GM19324 (cell line): ENCODE measurements at regions not wholly inside any gene's neighbourhood (a gene's known extent, or its start where the extent isn't known, plus 50 kb on each side); places are given as distances from the start of the nearest gene placed in this dataset.

Experiments used
- ATAC-seq: cut with Tn5 transposase; IDR thresholded peaks from one replicate; pipeline ENCODE4 v1.9.1; 2021; ENCODE audit warnings: mild to moderate bottlenecking, moderate library complexity; ENCODE audit not compliant: unreplicated experiment, low FRiP score

DNA sequence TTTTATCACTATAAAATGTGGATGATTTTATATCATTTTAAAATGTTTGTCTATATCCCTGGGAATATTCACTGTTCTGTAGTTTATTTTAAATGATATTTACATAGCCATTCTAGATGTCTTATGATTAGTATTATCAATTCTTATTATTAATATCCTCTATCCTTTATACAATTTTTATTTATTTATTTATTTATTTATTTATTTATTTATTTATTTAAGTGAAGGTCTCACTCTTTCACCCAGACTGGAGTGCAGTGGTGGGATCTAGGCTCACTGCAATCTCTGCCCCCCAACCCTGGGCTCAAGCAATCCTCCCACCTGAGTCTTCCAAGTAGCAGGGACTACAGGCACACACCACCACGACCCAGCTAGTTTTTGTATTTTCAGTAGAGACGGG, 1848.9 kb downstream of the EFNA5 start:
- no peak for ATAC-seq

DNA sequence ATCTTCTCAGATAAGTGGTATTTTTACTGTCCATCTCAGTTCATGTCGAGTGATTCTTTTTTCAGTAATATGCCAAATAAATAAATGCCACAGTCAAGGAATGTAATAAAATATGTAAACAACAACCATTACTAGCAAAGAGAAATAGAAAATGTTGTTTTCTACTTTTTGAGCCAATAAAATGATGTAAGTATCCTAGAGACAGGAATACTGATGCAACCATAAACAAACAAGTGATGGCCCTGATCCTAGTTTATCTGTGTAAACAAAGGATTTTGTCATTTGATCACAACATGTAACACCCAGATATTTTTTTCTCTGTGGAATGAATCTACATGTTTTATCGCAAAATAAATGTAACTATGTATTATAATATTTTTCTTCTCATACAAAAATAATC, 1852.8 kb downstream of the EFNA5 start:
- ATAC-seq, result no peak

- no peak for ATAC-seq
These were observed 1853.3 kb downstream of the EFNA5 start for GRCh38 chr5:105817416-105817815.

DNA sequence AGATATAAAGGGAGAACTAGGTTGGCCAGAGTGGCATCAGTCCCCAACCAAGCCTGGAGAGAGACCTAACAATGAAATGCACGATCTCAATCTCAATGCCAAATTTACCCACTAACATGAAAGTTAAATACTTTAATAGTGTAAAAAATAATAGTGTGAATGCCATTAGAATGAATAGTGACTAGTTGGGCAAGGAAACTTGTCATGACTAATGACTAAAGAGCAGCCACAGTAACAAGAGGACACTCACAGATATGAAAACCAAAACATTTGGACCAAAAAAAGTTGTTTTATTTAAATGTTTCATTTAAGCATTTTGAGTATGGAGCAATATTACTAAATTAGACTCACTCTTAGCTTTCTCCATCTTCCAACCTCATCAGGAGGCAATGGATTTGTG, 1853.8 kb downstream of the EFNA5 start:
- no peak for ATAC-seq

GRCh38 chr5:105812304-105812703, 1858.4 kb downstream of the EFNA5 start:
- no peak for ATAC-seq

GRCh38 chr5:105807951-105808350, 1862.8 kb downstream of the EFNA5 start:
- no peak for ATAC-seq

DNA sequence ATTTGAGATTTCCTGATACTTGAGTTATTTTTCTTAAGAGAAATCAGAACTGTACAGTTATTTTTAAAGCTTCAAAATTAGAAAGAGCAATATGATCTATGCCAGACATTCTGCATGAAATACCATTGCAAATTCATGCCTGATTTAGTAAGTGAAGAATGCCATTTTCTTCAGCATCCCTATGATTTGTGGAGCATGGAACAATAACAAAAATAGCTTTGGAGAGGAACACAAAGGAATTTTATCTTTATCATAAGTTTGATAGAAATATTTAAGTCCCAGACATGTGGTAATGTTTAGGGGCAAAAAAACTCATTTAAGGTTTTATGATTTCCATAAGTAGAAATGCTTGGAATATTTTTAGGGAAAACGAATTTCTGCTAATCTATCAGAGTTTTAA, 1863.4 kb downstream of the EFNA5 start:
- ATAC-seq, result no peak

- no peak for ATAC-seq
These were observed 1864.1 kb downstream of the EFNA5 start for GRCh38 chr5:105806596-105806995.

GRCh38 chr5:105803431-105803830, 1867.3 kb downstream of the EFNA5 start:
- no peak for ATAC-seq

GRCh38 chr5:105794578-105794977, 1876.2 kb downstream of the EFNA5 start:
- ATAC-seq, result no peak

DNA sequence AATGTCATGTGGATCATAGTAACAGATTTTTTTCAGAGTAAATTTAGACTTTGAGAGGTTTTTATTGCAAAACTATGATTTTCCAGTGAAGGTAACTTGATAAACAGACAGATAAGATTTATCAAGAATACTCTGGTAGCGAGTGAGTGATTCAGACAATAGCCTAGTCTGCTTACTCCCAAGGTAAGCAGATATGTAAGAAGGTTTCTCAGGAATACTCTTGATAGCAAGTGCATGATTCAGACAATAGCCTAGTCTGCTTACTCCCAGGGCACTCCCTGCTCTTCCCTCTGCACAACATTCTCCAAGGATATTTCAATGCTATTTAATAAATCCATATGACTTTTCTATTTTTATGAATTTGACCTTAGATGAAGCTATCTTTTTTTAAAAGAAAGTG, 1881.5 kb downstream of the EFNA5 start:
- ATAC-seq, result no peak

DNA sequence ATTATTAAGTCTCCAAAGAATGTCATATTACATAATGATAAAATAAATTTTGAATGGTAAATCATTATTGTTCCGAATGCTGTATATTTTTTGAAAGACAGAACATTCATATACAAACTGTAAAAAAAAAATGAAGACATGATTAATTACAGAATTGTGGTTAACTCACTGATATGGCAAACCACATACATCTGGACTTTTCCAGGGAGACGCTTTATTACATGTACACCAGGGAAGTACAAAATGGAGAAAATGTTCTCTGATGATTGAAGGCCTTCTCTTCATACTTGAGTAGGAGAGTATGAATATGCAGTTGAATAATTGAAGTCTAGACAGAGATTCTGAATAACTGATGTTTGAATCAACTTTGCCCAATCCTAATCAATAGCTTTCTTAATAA, 1886.9 kb downstream of the EFNA5 start:
- ATAC-seq, result no peak

DNA sequence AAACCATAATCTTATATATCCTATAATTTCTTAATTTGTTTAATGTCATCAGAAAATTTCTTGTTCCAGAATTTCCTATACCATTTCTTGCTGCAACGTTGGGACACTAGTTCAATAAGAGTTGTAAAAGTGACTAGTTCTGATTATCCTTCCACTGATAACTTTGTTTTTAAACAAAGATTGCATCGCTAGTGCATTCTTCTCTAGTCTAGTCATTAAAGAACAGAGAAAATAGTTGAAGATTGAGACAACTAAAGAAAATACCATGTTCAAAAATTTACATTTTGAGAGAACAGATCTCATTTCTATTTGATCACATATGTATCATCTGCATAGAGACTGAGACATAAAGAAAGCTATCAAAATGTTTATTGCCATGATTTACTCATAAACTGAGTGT, 1888.2 kb downstream of the EFNA5 start:
- no peak for ATAC-seq

- no peak for ATAC-seq
These were observed 1897.5 kb downstream of the EFNA5 start for GRCh38 chr5:105773241-105773640.

DNA sequence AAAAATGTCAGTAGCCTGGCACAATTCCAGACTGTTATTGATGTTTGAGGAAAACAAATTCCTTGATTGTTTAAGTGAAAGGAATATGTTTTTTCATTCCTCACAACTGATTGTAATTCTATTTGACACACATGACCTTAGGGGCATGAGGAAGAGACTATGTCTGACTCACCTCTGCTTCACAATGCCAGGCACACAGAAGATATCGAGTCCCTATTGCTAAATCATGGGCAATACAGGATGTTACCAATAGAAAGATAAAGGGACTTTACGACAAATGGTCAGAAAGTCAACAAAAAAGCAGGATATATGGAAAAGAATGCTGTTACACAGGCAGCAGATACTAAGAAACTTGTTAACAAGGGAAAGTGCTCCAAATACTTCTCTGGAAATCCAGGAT, 1903.5 kb downstream of the EFNA5 start:
- no peak for ATAC-seq

DNA sequence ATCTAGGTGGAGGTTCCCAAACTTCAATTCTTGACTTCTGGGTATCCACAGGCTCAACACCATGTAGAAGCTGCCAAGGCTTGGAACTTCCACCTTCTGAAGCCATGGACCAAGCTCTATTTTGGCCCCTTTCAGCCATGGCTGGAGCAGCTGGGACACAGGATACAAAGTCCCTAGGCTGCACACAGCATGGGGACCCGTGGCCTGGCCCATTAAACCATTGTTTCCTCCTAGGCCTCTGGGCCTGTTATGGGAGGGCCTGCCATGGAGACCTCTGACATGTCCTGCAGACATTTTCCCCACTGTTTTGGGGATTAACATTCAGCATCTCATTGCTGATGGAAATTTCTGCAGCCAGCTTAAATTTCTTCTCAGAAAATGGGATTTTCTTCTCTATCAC, 1908.0 kb downstream of the EFNA5 start:
- no peak for ATAC-seq

DNA sequence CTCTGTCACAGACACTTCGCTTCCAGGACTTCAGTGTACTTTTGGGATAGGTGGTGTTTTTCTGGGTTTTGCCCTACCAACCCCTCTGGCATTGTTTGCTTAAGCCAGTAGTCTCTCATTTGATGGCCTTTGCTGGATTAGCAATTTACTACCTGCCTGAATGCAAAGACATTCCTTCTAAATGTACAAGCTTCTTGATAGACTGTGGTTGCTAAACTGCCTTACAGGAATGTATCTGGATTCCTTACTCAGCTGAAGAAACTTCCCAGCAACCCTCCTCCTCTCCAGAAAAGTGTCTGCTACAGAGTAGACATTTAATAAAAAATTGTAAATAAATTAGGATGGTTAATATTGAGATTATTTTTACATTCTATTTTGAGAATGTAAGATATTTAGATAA, 1916.7 kb downstream of the EFNA5 start:
- ATAC-seq, result no peak

DNA sequence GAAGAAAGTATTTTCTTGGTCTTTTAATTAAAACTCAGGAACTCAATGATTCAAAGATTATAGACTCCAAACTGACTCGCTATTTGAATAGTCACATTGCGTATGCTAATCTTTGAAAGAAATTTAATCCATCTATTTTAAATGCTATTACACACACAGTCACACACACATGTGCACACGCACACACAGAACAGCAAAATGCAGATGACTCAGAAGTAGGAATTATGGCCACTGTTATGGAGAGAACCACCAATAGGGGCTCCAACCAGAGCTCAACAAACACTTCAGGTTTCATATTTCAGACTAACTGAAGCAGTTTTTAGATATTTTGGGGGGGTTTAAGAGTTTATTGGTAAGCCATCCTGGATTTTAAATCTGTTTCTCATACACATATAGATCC, 1917.9 kb downstream of the EFNA5 start:
- no peak for ATAC-seq

- ATAC-seq, result no peak
These were observed 1918.8 kb downstream of the EFNA5 start for GRCh38 chr5:105751908-105752307.

GRCh38 chr5:105745111-105745510, 1925.6 kb downstream of the EFNA5 start:
- no peak for ATAC-seq

DNA sequence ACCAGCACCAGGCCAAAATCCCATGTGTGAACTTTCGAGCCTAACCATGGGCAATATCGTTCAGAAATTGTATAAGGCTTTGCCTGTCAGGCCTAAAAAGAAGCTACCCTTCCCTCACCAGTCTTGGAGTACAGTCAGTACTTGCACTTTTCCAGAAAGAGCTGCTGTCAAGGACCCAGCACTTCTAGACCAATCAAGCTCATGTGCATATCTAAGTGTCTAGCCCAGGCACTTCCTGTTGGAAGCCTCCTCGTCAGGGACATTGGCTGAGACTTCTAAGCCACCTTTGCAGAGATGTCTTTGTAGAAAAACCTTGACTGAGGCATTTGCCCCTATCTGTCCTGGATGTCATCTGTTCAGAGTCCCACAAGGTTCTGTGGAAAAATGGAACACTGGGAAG, 1930.5 kb downstream of the EFNA5 start:
- ATAC-seq, result no peak

GRCh38 chr5:105739732-105740131, 1931.0 kb downstream of the EFNA5 start:
- no peak for ATAC-seq

GRCh38 chr5:105735704-105736103, 1935.0 kb downstream of the EFNA5 start:
- ATAC-seq, result no peak

DNA sequence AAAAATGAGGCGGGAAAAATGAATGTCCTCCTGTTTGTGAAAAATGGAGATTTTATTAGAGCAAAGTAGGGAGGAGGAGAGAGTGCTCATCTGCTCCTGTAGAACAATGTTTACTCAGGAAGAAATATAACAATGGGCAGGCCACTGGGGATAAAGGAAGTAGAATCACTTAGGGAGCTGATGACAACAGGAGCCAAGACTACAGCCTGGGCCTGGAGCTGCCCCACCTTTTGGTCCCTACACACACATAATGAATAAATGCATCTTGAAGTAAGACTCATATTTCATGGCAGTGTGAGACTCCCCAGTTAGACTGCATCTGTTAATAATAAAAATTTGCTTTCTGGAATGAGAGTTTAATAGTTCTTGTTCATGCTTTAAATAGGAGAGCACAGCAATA, 1939.8 kb downstream of the EFNA5 start:
- ATAC-seq, result no peak
